ENCODE measurements at regions not wholly inside any gene's neighbourhood (a gene's known extent, or its start where the extent isn't known, plus 50 kb on each side); places are given as distances from the start of the nearest gene placed in this dataset.

GRCh38 chr18:2368102-2368501, 203.2 kb downstream of the METTL4 start:
- DNase-seq (ENCODE audit: low spot score): no peak
- peaks cover 11% of the 10 kb centered on the region for H3K27me3 Mint-ChIP-seq (ENCODE audit: low read depth)
- no peak overlapping the region for H3K27ac Mint-ChIP-seq (ENCODE audit: unreplicated experiment)
- no peaks in the 10 kb centered on the region for H3K9me3 Mint-ChIP-seq (ENCODE audit: low read depth)
- H3K36me3 Mint-ChIP-seq (ENCODE audit: low read depth): no peaks in the 10 kb centered on the region
- no peaks in the 10 kb centered on the region for H3K4me1 Mint-ChIP-seq (ENCODE audit: low read depth)
- no peak overlapping the region for H3K4me3 Mint-ChIP-seq (ENCODE audit: unreplicated experiment)
- no peak for TF ChIP-seq CTCF (IDR thresholded peaks at IDR 0.05)

- Mint-ChIP-seq H3K27me3 (ENCODE audit: low read depth) (peaks cover 14% of the 10 kb centered on the region), H3K4me3 (ENCODE audit: unreplicated experiment) (no peak overlapping the region), H3K36me3 (ENCODE audit: low read depth) (no peaks in the 10 kb centered on the region), H3K27ac (ENCODE audit: unreplicated experiment) (no peak overlapping the region), H3K9me3 (ENCODE audit: low read depth) (peaks cover 6% of the 10 kb centered on the region), H3K4me1 (ENCODE audit: low read depth) (no peaks in the 10 kb centered on the region)
- no peak for DNase-seq (ENCODE audit: low spot score)
- no peak for TF ChIP-seq CTCF (IDR thresholded peaks at IDR 0.05)
Observed at GRCh38 chr18:2376707-2377106, 194.6 kb downstream of the METTL4 start.

- Mint-ChIP-seq H3K27me3 (ENCODE audit: low read depth) (peaks cover 14% of the 10 kb centered on the region), H3K4me1 (ENCODE audit: low read depth) (no peaks in the 10 kb centered on the region), H3K27ac (ENCODE audit: unreplicated experiment) (no peak overlapping the region), H3K36me3 (ENCODE audit: low read depth) (no peaks in the 10 kb centered on the region), H3K4me3 (ENCODE audit: unreplicated experiment) (no peak overlapping the region), H3K9me3 (ENCODE audit: low read depth) (no peaks in the 10 kb centered on the region)
- no peak for TF ChIP-seq CTCF (IDR thresholded peaks at IDR 0.05)
- no peak for DNase-seq (ENCODE audit: low spot score)
Observed at GRCh38 chr18:2380101-2380500, 191.2 kb downstream of the METTL4 start.

- no peak for DNase-seq (ENCODE audit: low spot score)
- TF ChIP-seq CTCF (IDR thresholded peaks at IDR 0.05): no peak
- peaks cover 7% of the 10 kb centered on the region for H3K9me3 Mint-ChIP-seq (ENCODE audit: low read depth)
- H3K4me3 Mint-ChIP-seq (ENCODE audit: unreplicated experiment): no peak overlapping the region
- peaks cover 12% of the 10 kb centered on the region for H3K27me3 Mint-ChIP-seq (ENCODE audit: low read depth)
- no peaks in the 10 kb centered on the region for H3K36me3 Mint-ChIP-seq (ENCODE audit: low read depth)
- no peak overlapping the region for H3K27ac Mint-ChIP-seq (ENCODE audit: unreplicated experiment)
- no peaks in the 10 kb centered on the region for H3K4me1 Mint-ChIP-seq (ENCODE audit: low read depth)
Observed at GRCh38 chr18:2381539-2381938, 189.8 kb downstream of the METTL4 start.

- DNase-seq (ENCODE audit: low spot score): no peak
- no peak overlapping the region for H3K4me3 Mint-ChIP-seq (ENCODE audit: unreplicated experiment)
- TF ChIP-seq CTCF (IDR thresholded peaks at IDR 0.05): no peak
- H3K27ac Mint-ChIP-seq (ENCODE audit: unreplicated experiment): no peak overlapping the region
- no peaks in the 10 kb centered on the region for H3K36me3 Mint-ChIP-seq (ENCODE audit: low read depth)
- H3K4me1 Mint-ChIP-seq (ENCODE audit: low read depth): no peaks in the 10 kb centered on the region
- H3K9me3 Mint-ChIP-seq (ENCODE audit: low read depth): peaks cover 24% of the 10 kb centered on the region
- peaks cover 2% of the 10 kb centered on the region for H3K27me3 Mint-ChIP-seq (ENCODE audit: low read depth)
Observed at GRCh38 chr18:2387588-2387987, 183.7 kb downstream of the METTL4 start.
